Mucosa of descending colon (tissue), 3 donors: ENCODE measurements at regions not wholly inside any gene's neighbourhood (a gene's known extent, or its start where the extent isn't known, plus 50 kb on each side); places are given as distances from the start of the nearest gene placed in this dataset.

Source experiments
- ATAC-seq: fragments of 200-7000 bp; cut with Tn5 transposase; one replicate; pipeline ENCODE4 v1.9.1; 2020; ENCODE audit warnings: mild to moderate bottlenecking, moderate library complexity
- DNase-seq, 3 donors: peaks; one replicate each; pipeline ENCODE4 v3.0.0-alpha.2; 2020
- H3K36me3 ChIP-seq: fragments of 200-600 bp; one replicate; pipeline ENCODE4 v1.8.0; 2021; ENCODE audit warnings: low read depth, mild to moderate bottlenecking
- H3K4me1 ChIP-seq: fragments of 200-600 bp; one replicate; pipeline ENCODE4 v1.8.0; 2021; ENCODE audit warnings: low read depth, mild to moderate bottlenecking
- H3K4me3 ChIP-seq: fragments of 200-600 bp; one replicate; pipeline ENCODE4 v1.8.0; 2021; ENCODE audit warnings: mild to moderate bottlenecking
- H3K9me3 ChIP-seq: fragments of 200-600 bp; one replicate; pipeline ENCODE4 v1.8.0; 2021; ENCODE audit warnings: mild to moderate bottlenecking
- intact Hi-C, 2 donors: fragments of 100-400 bp; cut with DNase I in 1 of 2; cut with micrococcal nuclease in 1 of 2; formaldehyde crosslinking; loops; one replicate each; pipeline versions ENCODE4 v1.11.0 to v1.11.1; 2022; cut with DNase I, micrococcal nuclease
- TF ChIP-seq, protein P1 (sequence below): fragments of 200-600 bp; IDR thresholded peaks from one replicate; pipeline ENCODE4 v1.8.0; 2022; ENCODE audit warnings: antibody characterized with exemption, mild to moderate bottlenecking
- donor health status: DM: no; HTN: no; CAD: no; lungs with moderate emphysema.
- donor health status: DM: no; HTN: no; CAD: no.
- donor health status: DM: no; HTN: yes; CAD: no.

DNA sequence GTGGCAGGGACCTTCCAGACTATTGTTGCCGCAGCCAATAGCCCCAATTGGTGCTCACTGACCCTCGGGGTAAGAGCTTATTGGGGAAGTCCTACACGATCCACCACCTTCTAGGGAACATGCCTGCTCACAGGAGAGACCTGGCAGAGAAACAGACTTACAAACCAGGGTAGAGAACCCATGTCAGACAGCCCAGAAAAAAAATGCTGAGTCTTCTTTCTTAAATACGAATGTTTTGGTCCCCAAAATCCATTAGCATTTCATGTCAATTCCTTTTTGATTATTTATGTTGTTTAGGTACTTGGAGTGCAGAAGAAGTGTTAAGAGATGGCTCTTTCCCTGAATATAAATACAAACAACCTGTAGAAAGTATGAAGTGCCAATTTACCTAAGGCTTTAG lies 84.9 kb upstream of the PDE10A start:
- TF ChIP-seq, protein P1, sequence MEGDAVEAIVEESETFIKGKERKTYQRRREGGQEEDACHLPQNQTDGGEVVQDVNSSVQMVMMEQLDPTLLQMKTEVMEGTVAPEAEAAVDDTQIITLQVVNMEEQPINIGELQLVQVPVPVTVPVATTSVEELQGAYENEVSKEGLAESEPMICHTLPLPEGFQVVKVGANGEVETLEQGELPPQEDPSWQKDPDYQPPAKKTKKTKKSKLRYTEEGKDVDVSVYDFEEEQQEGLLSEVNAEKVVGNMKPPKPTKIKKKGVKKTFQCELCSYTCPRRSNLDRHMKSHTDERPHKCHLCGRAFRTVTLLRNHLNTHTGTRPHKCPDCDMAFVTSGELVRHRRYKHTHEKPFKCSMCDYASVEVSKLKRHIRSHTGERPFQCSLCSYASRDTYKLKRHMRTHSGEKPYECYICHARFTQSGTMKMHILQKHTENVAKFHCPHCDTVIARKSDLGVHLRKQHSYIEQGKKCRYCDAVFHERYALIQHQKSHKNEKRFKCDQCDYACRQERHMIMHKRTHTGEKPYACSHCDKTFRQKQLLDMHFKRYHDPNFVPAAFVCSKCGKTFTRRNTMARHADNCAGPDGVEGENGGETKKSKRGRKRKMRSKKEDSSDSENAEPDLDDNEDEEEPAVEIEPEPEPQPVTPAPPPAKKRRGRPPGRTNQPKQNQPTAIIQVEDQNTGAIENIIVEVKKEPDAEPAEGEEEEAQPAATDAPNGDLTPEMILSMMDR = no peak
- no peak for ATAC-seq
- H3K9me3 ChIP-seq = no peaks in the 10 kb centered on the region
- H3K36me3 ChIP-seq = no peaks in the 10 kb centered on the region
- H3K4me1 ChIP-seq = no peaks in the 10 kb centered on the region
- no peak for DNase-seq
- H3K4me3 ChIP-seq = no peak overlapping the region
- intact Hi-C loops = no loop called here

DNA sequence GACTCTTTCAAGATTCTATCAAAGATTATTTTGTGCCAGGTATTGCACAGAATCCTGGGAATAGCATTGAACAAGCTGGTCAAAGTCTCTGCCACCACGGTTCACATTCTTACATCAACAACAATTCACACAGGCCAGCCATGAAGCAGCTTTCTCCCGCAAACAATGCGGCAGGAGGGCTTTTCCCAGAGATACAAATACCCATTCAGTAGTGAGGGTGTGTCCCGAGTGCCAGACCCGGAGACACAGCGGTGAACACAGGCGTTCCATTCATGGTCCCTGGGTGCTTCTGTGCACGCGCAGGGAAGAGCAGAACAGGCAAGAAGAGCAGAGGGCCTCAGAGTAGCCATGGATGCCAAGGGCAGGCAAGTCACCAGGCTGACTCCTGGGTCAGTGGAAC lies 83.3 kb upstream of the PDE10A start:
- TF ChIP-seq, protein P1 = no peak

DNA sequence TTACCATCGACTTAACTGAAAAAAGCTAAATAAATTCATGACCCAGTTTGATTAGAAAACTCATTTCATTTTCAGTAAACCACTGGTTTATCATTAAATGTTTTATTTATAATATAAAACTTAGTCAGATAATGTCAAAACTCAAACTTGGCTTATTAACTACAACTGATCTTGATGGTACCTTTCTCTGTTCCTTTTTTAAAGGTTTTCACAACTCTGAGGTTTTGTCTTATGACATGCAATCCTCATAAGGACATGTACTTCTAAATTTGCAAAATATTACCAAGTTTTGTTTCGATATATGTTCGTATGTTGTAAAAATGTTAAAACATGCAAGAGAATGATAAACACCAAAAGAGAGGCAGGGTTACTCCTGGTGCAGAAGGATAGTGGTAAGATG lies 82.5 kb upstream of the PDE10A start:
- H3K4me3 ChIP-seq = no peak overlapping the region
- ATAC-seq (no peak), DNase-seq (no peak)
- no peaks in the 10 kb centered on the region for H3K4me1 ChIP-seq
- no peaks in the 10 kb centered on the region for H3K36me3 ChIP-seq
- TF ChIP-seq, protein P1 = no peak
- H3K9me3 ChIP-seq = no peaks in the 10 kb centered on the region
- intact Hi-C loops = no loop called here

More for the DNA sequence above, 83.3 kb upstream of the PDE10A start:
- DNase-seq = no peak
- ATAC-seq = no peak
- no peaks in the 10 kb centered on the region for H3K9me3 ChIP-seq
- intact Hi-C loops = no loop called here
- H3K4me1 ChIP-seq = no peaks in the 10 kb centered on the region
- no peaks in the 10 kb centered on the region for H3K36me3 ChIP-seq
- H3K4me3 ChIP-seq = no peak overlapping the region

DNA sequence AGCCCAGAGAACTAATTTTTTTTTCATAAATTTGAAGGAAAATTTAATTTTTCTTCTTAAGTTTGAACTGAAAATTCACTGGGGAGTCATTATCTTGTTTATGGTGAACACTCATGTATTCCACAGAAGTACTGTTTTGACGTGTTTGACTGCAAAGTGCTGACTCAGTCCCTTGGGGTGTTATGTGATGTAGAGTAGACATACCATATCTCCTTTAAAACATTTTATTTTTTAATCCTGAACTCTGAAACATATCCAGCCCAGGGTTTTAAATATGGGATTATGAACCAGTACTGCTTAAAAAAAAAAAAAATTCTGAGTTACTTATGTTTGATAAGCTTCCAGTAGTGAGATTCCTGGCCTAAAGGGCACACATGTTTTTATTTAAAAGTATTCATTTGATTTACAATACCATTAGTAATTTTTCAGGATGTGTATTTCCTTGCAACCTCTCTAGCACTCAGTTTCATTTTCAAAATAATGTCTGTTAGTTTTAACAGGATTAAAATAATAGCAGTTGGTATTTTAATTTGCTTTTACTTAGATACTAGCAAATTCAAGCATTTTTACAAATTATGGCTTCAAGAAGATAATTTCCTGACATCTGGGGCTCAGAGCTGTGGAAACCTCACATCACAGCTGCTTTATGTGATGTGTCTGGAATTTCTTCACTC lies 81.7 kb upstream of the PDE10A start:
- TF ChIP-seq, protein P1 = no peak
- intact Hi-C loops = no loop called here

DNA sequence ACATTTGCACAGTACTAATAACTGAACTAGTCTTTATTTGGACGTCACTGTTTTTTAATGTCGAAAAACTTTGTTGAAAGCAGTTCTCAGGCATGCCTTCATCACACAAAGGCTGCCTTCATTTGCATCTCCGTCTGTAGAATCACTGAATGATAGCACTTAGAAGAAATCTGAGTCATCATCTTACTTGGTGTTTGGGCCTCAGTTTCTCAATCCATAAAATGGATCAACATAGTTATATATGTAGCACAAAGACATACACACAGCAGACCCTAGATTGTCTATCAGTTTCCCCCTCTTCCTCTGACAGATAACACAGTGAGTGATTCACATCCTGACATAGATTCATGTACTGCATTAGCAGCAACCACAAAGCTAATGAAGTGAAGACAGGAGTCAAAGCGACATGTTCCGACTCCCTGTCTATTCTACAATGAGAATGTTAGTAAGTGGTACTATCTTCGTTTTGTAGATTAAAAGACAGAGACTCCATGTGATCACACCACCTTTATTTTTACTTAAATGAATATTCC lies 80.4 kb upstream of the PDE10A start:
- no peaks in the 10 kb centered on the region for H3K9me3 ChIP-seq
- H3K4me1 ChIP-seq = no peaks in the 10 kb centered on the region
- H3K4me3 ChIP-seq = no peak overlapping the region
- DNase-seq (no peak), ATAC-seq (no peak)
- H3K36me3 ChIP-seq = no peaks in the 10 kb centered on the region
- TF ChIP-seq, protein P1 = no peak
- intact Hi-C loops = no loop called here

More for the DNA sequence above, 81.7 kb upstream of the PDE10A start:
- H3K4me1 ChIP-seq = no peaks in the 10 kb centered on the region
- DNase-seq (no peak), ATAC-seq (no peak)
- H3K4me3 ChIP-seq = no peak overlapping the region
- no peaks in the 10 kb centered on the region for H3K9me3 ChIP-seq
- H3K36me3 ChIP-seq = no peaks in the 10 kb centered on the region
